HT-29 (cell line): ENCODE measurements at regions not wholly inside any gene's neighbourhood (a gene's known extent, or its start where the extent isn't known, plus 50 kb on each side); places are given as distances from the start of the nearest gene placed in this dataset.
A peak's percentile ranks its signal among the peaks of the same experiment; 100 is the strongest.

Experiments
- DNase-seq: peaks from one replicate; pipeline ENCODE4 v3.0.0-alpha.2; 2015; ENCODE audit warnings: low spot score

- DNase-seq = peak; percentile 47
These were observed 662.1 kb upstream of the FTMT start for GRCh38 chr5:121189342-121190305.

- DNase-seq = no peak
These were observed 652.3 kb upstream of the FTMT start for GRCh38 chr5:121199216-121199999.

GRCh38 chr5:121218086-121218485, 633.6 kb upstream of the FTMT start:
- no peak for DNase-seq

GRCh38 chr5:121221483-121221882, 630.2 kb upstream of the FTMT start:
- DNase-seq = no peak

- DNase-seq = no peak
These were observed 624.9 kb upstream of the FTMT start for GRCh38 chr5:121226765-121227164.

GRCh38 chr5:121239951-121240350, 611.7 kb upstream of the FTMT start:
- DNase-seq = no peak

- no peak for DNase-seq
These were observed 604.7 kb upstream of the FTMT start for GRCh38 chr5:121246971-121247370.

- peak; percentile 46 for DNase-seq
These were observed 599.7 kb upstream of the FTMT start for GRCh38 chr5:121251954-121252353.

GRCh38 chr5:121257621-121258020, 594.1 kb upstream of the FTMT start:
- DNase-seq = no peak

GRCh38 chr5:121263456-121263855, 588.2 kb upstream of the FTMT start:
- DNase-seq = no peak

GRCh38 chr5:121264605-121265004, 587.1 kb upstream of the FTMT start:
- DNase-seq = no peak

GRCh38 chr5:121271546-121271945, 580.1 kb upstream of the FTMT start:
- no peak for DNase-seq

GRCh38 chr5:121273833-121274433, 577.7 kb upstream of the FTMT start:
- peak; percentile 87 for DNase-seq

GRCh38 chr5:121279801-121280200, 571.9 kb upstream of the FTMT start:
- no peak for DNase-seq

- DNase-seq = no peak
These were observed 565.7 kb upstream of the FTMT start for GRCh38 chr5:121285801-121286521.

GRCh38 chr5:121288781-121289180, 562.9 kb upstream of the FTMT start:
- no peak for DNase-seq

GRCh38 chr5:121292664-121293063, 559.0 kb upstream of the FTMT start:
- no peak for DNase-seq

- DNase-seq = no peak
These were observed 555.3 kb upstream of the FTMT start for GRCh38 chr5:121296356-121296755.

- no peak for DNase-seq
These were observed 552.5 kb upstream of the FTMT start for GRCh38 chr5:121299153-121299552.

GRCh38 chr5:121304838-121305237, 546.8 kb upstream of the FTMT start:
- no peak for DNase-seq

GRCh38 chr5:121313886-121314285, 537.8 kb upstream of the FTMT start:
- DNase-seq = no peak

GRCh38 chr5:121315786-121316185, 535.9 kb upstream of the FTMT start:
- DNase-seq = peak; percentile 12
